ENCODE measurements at regions not wholly inside any gene's neighbourhood (a gene's known extent, or its start where the extent isn't known, plus 50 kb on each side); places are given as distances from the start of the nearest gene placed in this dataset.

DNA sequence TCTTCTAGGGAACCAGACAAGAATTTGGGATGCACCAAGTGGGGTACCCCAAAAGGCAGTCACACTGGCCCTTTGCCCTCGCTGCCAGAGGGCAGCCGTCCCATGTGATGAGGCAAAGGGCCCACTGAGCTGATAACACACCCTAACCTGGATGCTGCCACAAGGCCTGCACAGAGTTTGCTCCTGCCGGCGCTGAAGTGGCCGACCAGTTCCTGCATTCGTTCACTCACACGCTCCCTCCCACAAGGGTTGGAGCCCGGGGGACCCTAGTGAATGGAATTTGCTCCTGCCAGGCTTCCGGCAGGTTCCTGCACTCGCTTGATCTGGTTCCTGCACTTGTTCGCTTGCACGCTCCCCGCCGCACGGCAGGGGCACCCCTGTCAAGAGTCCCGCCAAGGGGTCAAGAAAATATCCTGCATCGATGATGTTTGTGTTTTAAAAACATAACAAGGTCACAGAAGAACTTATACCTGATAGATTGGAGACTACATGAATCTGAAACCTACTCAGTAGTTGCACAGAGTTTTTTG lies 296.4 kb upstream of the VCX start:
- H3K9me3 ChIP-seq (ENCODE audit: low read length), result no peaks in the 10 kb centered on the region
- no peaks in the 10 kb centered on the region for H3K4me1 ChIP-seq (ENCODE audit: insufficient read depth, low read length)
- no peaks in the 10 kb centered on the region for H3K27me3 ChIP-seq (ENCODE audit: insufficient read depth, low read length, poor library complexity, severe bottlenecking)
- Mint-ChIP-seq H3K4me1 (no peaks in the 10 kb centered on the region), H3K27me3 (no peaks in the 10 kb centered on the region), H3K27ac (no peak overlapping the region), H3K36me3 (no peaks in the 10 kb centered on the region), H3K4me3 (no peak overlapping the region), H3K9me3 (peaks cover 1 to 15% (median 3%) of the 10 kb centered on the region in 5 donors)
- POLR2A ChIA-PET, result no interaction called here
- CTCF ChIA-PET, result no interaction called here
- no peak overlapping the region for H3K27ac ChIP-seq (ENCODE audit: low read depth, low read length)
- H3K36me3 ChIP-seq (ENCODE audit: insufficient read depth, low read length), result no peaks in the 10 kb centered on the region
- no peak overlapping the region for H3K4me3 ChIP-seq (ENCODE audit: low read length)
- no peak for DNase-seq

DNA sequence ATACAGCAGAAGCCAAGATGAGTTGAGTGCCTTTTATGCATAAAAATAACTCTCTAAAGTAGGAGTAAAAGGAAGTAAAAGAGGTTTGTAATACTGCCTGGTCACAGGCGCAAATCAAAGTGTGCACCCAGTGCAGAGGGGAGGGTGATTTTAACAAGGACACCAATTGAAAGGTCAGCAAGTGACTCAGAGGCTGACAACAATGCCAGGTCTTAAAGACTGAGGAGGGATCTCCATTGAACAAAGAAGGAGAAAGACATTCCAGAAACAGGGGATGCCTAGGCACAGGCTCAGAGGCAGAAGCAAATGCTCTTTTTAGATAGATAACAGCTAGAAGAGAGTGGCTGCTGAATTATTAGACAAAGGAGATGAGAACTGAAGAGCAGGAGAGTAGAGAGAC lies 297.4 kb upstream of the VCX start:
- DNase-seq, result no peak
- Histone ChIP-seq H3K27ac (ENCODE audit: low read depth, low read length) (no peak overlapping the region), H3K9me3 (ENCODE audit: low read length) (no peaks in the 10 kb centered on the region), H3K4me3 (ENCODE audit: low read length) (no peak overlapping the region), H3K27me3 (ENCODE audit: insufficient read depth, low read length, poor library complexity, severe bottlenecking) (no peaks in the 10 kb centered on the region), H3K4me1 (ENCODE audit: insufficient read depth, low read length) (no peaks in the 10 kb centered on the region), H3K36me3 (ENCODE audit: insufficient read depth, low read length) (no peaks in the 10 kb centered on the region)
- Mint-ChIP-seq H3K27ac (no peak overlapping the region), H3K4me3 (no peak overlapping the region), H3K4me1 (no peaks in the 10 kb centered on the region), H3K27me3 (no peaks in the 10 kb centered on the region), H3K36me3 (no peaks in the 10 kb centered on the region), H3K9me3 (peaks cover 0 to 14% (median 4%) of the 10 kb centered on the region in 5 donors)
- CTCF ChIA-PET, result no interaction called here
- POLR2A ChIA-PET, result no interaction called here

DNA sequence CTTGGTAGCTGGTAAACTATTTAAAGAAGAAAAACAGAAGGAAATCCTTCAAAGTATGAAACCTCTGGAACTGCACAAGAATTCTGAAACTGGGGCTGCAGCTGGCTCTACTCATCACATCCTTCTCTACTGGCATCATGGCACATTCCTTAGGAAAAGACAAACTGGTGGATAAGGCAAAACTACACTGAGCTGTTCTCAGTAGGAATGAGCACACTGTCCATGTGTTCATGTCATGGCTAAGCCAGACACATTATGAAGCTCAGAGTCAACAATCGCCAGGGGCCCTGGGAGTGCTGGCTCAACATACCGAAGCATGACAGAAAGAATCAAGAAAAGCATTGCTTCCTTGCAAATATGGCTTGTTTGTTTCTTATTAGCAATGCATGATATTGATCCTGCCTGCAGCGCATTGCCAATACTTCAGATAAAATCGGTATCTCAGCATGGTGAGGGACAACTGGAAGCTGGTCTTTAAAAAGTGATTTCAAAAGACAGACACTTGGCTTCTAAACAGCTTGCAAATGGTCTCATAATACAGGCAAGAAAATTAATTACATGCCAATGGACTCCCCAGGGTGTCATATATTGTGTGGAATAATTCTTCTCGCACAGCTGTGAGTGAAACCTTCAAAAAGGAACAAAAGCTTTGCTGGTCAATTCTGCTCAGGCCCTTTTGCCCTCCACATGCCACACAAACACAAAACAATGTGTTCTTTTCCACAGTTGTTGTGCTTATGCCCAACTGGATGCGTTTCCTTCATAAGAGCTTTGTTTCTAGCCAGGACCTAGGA lies 300.2 kb upstream of the VCX start:
- Histone ChIP-seq H3K9me3 (ENCODE audit: low read length) (no peaks in the 10 kb centered on the region), H3K4me3 (ENCODE audit: low read length) (no peak overlapping the region), H3K4me1 (ENCODE audit: insufficient read depth, low read length) (no peaks in the 10 kb centered on the region), H3K27ac (ENCODE audit: low read depth, low read length) (no peak overlapping the region), H3K27me3 (ENCODE audit: insufficient read depth, low read length, poor library complexity, severe bottlenecking) (no peaks in the 10 kb centered on the region), H3K36me3 (ENCODE audit: insufficient read depth, low read length) (no peaks in the 10 kb centered on the region)
- Mint-ChIP-seq H3K36me3 (no peaks in the 10 kb centered on the region), H3K27ac (no peak overlapping the region), H3K9me3 (peaks cover 5 to 16% (median 10%) of the 10 kb centered on the region in 5 donors), H3K4me1 (no peaks in the 10 kb centered on the region), H3K4me3 (no peak overlapping the region), H3K27me3 (no peaks in the 10 kb centered on the region)
- POLR2A ChIA-PET, result no interaction called here
- CTCF ChIA-PET, result no interaction called here
- no peak for DNase-seq

DNA sequence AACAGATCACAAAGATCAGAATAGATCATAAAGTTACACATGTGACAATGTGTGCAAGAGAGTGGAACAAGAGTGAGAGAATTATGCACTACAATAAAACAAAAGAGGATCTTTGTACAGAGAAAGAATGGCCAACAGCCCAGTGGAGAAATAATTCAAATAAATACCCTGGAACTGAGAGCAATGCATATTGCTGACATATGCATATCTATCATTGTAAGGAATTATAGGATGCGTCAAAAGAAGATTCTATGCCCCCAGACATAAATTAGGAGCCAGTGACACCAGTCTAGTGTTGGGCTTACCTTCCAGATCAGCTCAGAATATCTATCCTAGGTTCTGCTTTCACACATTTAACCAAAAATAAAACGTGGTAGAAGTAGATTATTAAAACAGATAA lies 320.1 kb upstream of the VCX start:
- no peak overlapping the region for H3K4me3 ChIP-seq (ENCODE audit: low read length)
- Mint-ChIP-seq H3K9me3 (peaks cover 0 to 19% (median 11%) of the 10 kb centered on the region in 5 donors), H3K4me3 (no peak overlapping the region), H3K36me3 (no peaks in the 10 kb centered on the region), H3K27me3 (no peaks in the 10 kb centered on the region), H3K4me1 (no peaks in the 10 kb centered on the region), H3K27ac (no peak overlapping the region)
- H3K27ac ChIP-seq (ENCODE audit: low read depth, low read length), result no peak overlapping the region
- no peaks in the 10 kb centered on the region for H3K27me3 ChIP-seq (ENCODE audit: insufficient read depth, low read length, poor library complexity, severe bottlenecking)
- H3K4me1 ChIP-seq (ENCODE audit: insufficient read depth, low read length), result no peaks in the 10 kb centered on the region
- no peaks in the 10 kb centered on the region for H3K9me3 ChIP-seq (ENCODE audit: low read length)
- no peaks in the 10 kb centered on the region for H3K36me3 ChIP-seq (ENCODE audit: insufficient read depth, low read length)
- POLR2A ChIA-PET, result no interaction called here
- CTCF ChIA-PET, result no interaction called here
- DNase-seq, result no peak

DNA sequence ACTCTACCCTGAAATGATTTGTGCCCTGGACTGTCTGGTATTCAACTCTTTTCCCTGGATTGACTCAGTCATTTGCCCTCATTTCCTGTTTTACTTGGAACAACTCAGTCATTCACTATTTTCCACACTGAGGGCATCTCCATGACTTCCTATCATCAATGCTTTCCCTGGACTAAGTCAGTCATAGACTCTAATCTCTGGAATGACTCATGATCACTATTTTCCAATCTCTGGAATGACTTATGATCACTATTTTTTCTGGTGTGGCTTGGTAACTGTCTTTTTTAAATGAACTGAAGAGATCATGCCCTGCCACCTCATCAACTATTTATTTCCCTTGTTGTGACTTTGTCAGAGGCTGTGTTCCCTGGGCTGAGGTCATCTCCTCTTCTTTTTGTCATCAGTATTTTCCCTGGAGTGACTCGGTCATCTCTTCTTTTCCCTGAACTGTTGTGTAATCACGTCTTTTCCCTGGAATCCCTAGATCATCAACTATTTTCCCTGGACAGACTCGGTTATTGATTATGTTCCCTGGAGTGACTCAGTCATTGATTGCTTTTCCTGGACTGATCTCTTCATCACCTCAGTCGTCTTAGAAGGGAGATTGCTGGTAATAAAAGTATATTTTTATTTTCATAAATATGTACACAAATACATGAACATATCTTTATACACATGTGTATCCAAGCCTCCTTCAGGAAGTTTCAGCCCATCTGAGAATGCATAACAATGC lies 327.1 kb upstream of the VCX start:
- DNase-seq, result no peak
- no peak overlapping the region for H3K4me3 Mint-ChIP-seq
- POLR2A ChIA-PET, result no interaction called here
- H3K4me3 ChIP-seq (ENCODE audit: low read length), result no peak overlapping the region
- H3K27me3 Mint-ChIP-seq, result no peaks in the 10 kb centered on the region
- no peaks in the 10 kb centered on the region for H3K36me3 Mint-ChIP-seq
- H3K4me1 Mint-ChIP-seq, result no peaks in the 10 kb centered on the region
- H3K4me1 ChIP-seq (ENCODE audit: insufficient read depth, low read length), result no peaks in the 10 kb centered on the region
- no peak overlapping the region for H3K27ac Mint-ChIP-seq
- CTCF ChIA-PET, result no interaction called here
- H3K27me3 ChIP-seq (ENCODE audit: insufficient read depth, low read length, poor library complexity, severe bottlenecking), result no peaks in the 10 kb centered on the region
- H3K36me3 ChIP-seq (ENCODE audit: insufficient read depth, low read length), result no peaks in the 10 kb centered on the region
- peaks cover 0 to 5% (median 3%) of the 10 kb centered on the region in 5 donors for H3K9me3 Mint-ChIP-seq
- no peaks in the 10 kb centered on the region for H3K9me3 ChIP-seq (ENCODE audit: low read length)
- no peak overlapping the region for H3K27ac ChIP-seq (ENCODE audit: low read depth, low read length)

DNA sequence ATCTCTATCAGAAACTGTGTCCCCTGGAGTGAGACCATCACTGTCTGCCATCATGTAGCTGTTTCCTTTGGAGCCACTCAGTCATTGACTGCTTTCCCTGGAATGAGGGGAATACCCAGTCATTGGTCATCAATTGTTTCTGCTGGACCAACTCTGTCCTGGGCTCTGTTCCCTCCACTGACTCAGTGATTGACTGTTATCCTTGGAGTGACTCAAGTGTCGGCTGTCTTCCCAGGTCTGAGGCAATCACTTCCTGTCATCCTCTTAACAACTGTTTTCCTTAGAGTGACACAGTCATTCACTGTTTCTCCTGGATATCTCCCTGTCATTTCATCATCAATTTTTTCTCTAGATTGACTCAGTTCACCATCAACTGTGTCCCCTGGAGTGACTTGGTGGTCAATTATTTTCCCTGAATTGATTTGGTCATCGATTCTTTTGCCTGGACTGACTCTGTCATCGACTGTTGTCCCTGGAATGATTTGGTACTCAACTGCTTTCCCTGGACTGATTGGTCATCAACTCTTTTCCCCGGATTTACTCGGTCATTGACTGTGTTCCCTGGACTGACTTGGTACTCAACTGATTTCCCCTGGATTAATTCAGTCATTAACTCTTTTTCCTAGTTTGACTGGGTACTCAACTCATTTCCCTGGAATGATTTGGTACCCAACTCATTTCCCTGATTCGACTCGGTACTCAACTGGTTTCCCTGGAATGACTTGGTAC lies 327.9 kb upstream of the VCX start:
- Mint-ChIP-seq H3K4me1 (no peaks in the 10 kb centered on the region), H3K27me3 (no peaks in the 10 kb centered on the region), H3K27ac (no peak overlapping the region), H3K36me3 (no peaks in the 10 kb centered on the region), H3K9me3 (peaks cover 0 to 5% (median 3%) of the 10 kb centered on the region in 5 donors), H3K4me3 (no peak overlapping the region)
- no peaks in the 10 kb centered on the region for H3K4me1 ChIP-seq (ENCODE audit: insufficient read depth, low read length)
- no peaks in the 10 kb centered on the region for H3K27me3 ChIP-seq (ENCODE audit: insufficient read depth, low read length, poor library complexity, severe bottlenecking)
- no peak overlapping the region for H3K4me3 ChIP-seq (ENCODE audit: low read length)
- no peak for DNase-seq
- ChIA-PET POLR2A (no interaction called here), CTCF (no interaction called here)
- H3K27ac ChIP-seq (ENCODE audit: low read depth, low read length), result no peak overlapping the region
- no peaks in the 10 kb centered on the region for H3K9me3 ChIP-seq (ENCODE audit: low read length)
- H3K36me3 ChIP-seq (ENCODE audit: insufficient read depth, low read length), result no peaks in the 10 kb centered on the region

DNA sequence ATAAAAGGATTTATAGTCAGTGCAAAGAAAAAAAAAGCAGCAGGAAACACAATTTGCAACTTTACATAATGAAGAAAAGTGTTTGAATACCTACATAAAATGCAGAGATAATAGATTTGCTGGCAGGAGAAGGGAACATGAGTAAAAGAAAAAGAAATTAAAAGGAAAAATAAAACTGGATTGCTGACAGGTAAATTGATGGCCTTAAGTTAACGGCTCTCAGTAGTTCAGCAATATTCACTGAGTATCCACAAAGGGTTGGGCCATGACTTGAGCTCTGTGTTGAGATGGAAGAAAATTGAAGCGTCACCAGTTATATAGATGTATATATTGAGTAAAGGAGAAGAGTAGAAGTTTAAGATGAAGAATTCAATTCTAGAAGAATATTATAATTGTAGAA lies 330.1 kb upstream of the VCX start:
- POLR2A ChIA-PET, result no interaction called here
- H3K27me3 Mint-ChIP-seq, result no peaks in the 10 kb centered on the region
- CTCF ChIA-PET, result no interaction called here
- Histone ChIP-seq H3K36me3 (ENCODE audit: insufficient read depth, low read length) (no peaks in the 10 kb centered on the region), H3K9me3 (ENCODE audit: low read length) (no peaks in the 10 kb centered on the region), H3K27ac (ENCODE audit: low read depth, low read length) (no peak overlapping the region), H3K27me3 (ENCODE audit: insufficient read depth, low read length, poor library complexity, severe bottlenecking) (no peaks in the 10 kb centered on the region), H3K4me1 (ENCODE audit: insufficient read depth, low read length) (no peaks in the 10 kb centered on the region), H3K4me3 (ENCODE audit: low read length) (no peak overlapping the region)
- H3K4me1 Mint-ChIP-seq, result no peaks in the 10 kb centered on the region
- H3K27ac Mint-ChIP-seq, result no peak overlapping the region
- peaks cover 0 to 5% (median 3%) of the 10 kb centered on the region in 5 donors for H3K9me3 Mint-ChIP-seq
- no peaks in the 10 kb centered on the region for H3K36me3 Mint-ChIP-seq
- no peak for DNase-seq
- no peak overlapping the region for H3K4me3 Mint-ChIP-seq

DNA sequence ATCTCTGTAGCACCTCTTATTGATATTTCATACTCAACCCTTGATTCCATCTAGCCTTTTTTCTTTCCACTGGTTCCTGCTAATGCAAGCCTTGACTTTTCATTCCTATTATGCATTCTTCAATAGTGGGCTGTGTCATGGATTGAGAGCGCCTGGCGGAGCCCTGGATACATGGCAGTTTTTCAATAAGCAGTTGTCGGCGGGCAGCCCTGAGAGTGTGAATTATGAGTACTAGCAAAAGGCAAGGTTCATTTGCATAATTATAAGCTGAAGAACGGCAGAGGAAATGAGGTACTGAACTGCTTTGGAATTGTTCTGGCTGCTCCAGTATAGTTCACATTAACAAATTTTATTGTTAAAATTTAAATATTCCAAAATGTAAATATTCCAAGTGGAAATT lies 339.7 kb upstream of the VCX start:
- Mint-ChIP-seq H3K27ac (no peak overlapping the region), H3K4me3 (no peak overlapping the region), H3K4me1 (no peaks in the 10 kb centered on the region), H3K36me3 (no peaks in the 10 kb centered on the region), H3K27me3 (no peaks in the 10 kb centered on the region), H3K9me3 (peaks cover 0 to 16% (median 4%) of the 10 kb centered on the region in 5 donors)
- CTCF ChIA-PET, result no interaction called here
- H3K27ac ChIP-seq (ENCODE audit: low read depth, low read length), result no peak overlapping the region
- no peak for DNase-seq
- no peaks in the 10 kb centered on the region for H3K27me3 ChIP-seq (ENCODE audit: insufficient read depth, low read length, poor library complexity, severe bottlenecking)
- H3K36me3 ChIP-seq (ENCODE audit: insufficient read depth, low read length), result no peaks in the 10 kb centered on the region
- POLR2A ChIA-PET, result no interaction called here
- no peak overlapping the region for H3K4me3 ChIP-seq (ENCODE audit: low read length)
- H3K4me1 ChIP-seq (ENCODE audit: insufficient read depth, low read length), result no peaks in the 10 kb centered on the region
- no peaks in the 10 kb centered on the region for H3K9me3 ChIP-seq (ENCODE audit: low read length)
